H9 (cell line): ENCODE measurements at regions not wholly inside any gene's neighbourhood (a gene's known extent, or its start where the extent isn't known, plus 50 kb on each side); places are given as distances from the start of the nearest gene placed in this dataset.

Source experiments
- DNase-seq: peaks from one replicate; pipeline ENCODE4 v3.0.0-alpha.2; 2017
- H2AFZ ChIP-seq: one replicate; pipeline ENCODE4 v1.6.1; 2013; ENCODE audit warnings: mild to moderate bottlenecking, low read length, control low read depth, moderate library complexity
- H2AK5ac ChIP-seq: 2 replicates; pipeline ENCODE4 v1.6.1; 2013; ENCODE audit warnings: low read length, control low read depth, mixed read lengths; ENCODE audit not compliant: insufficient read length
- H2BK120ac ChIP-seq: one replicate; pipeline ENCODE4 v1.6.1; 2013; ENCODE audit warnings: low read depth, mild to moderate bottlenecking, low read length, control low read depth, inconsistent platforms; ENCODE audit not compliant: poor library complexity, severe bottlenecking
- H2BK12ac ChIP-seq: 2 replicates; pipeline ENCODE4 v1.6.1; 2013; ENCODE audit warnings: low read length, control low read depth, mixed read lengths, low read depth; ENCODE audit not compliant: insufficient read length
- H2BK15ac ChIP-seq: 2 replicates; pipeline ENCODE4 v1.6.1; 2013; ENCODE audit warnings: low read depth, low read length, control low read depth
- H2BK20ac ChIP-seq: one replicate; pipeline ENCODE4 v1.6.1; 2013; ENCODE audit warnings: low read depth, mild to moderate bottlenecking, low read length, control low read depth, inconsistent platforms; ENCODE audit not compliant: poor library complexity, severe bottlenecking
- H2BK5ac ChIP-seq: 2 replicates; pipeline ENCODE4 v1.6.1; 2013; ENCODE audit warnings: low read length, control low read depth, mixed read lengths; ENCODE audit not compliant: insufficient read length
- H3K14ac ChIP-seq: 2 replicates; pipeline ENCODE4 v1.6.1; 2013; ENCODE audit warnings: low read length, control low read depth; ENCODE audit not compliant: insufficient read depth
- H3K18ac ChIP-seq: 2 replicates; pipeline ENCODE4 v1.6.1; 2013; ENCODE audit warnings: low read depth, mild to moderate bottlenecking, mixed read lengths, low read length, control low read depth; ENCODE audit not compliant: insufficient read length
- H3K23ac ChIP-seq: 2 replicates; pipeline ENCODE4 v1.6.1; 2013; ENCODE audit warnings: low read length, control low read depth, mixed read lengths, low read depth; ENCODE audit not compliant: insufficient read length
- H3K23me2 ChIP-seq: 2 replicates; pipeline ENCODE4 v1.6.1; 2013; ENCODE audit warnings: low read depth, mild to moderate bottlenecking, mixed read lengths, low read length, control low read depth; ENCODE audit not compliant: insufficient read length, poor library complexity, severe bottlenecking
- H3K27ac ChIP-seq: 2 replicates; pipeline ENCODE4 v1.5.1; 2013; ENCODE audit warnings: low read length, control low read depth, mixed read lengths, low read depth; ENCODE audit not compliant: insufficient read length
- H3K27me3 ChIP-seq: 2 replicates; pipeline ENCODE4 v1.6.1; 2013; ENCODE audit warnings: low read length, control low read depth, inconsistent platforms; ENCODE audit not compliant: insufficient read depth
- H3K4ac ChIP-seq: 2 replicates; pipeline ENCODE4 v1.6.1; 2013; ENCODE audit warnings: low read depth, mild to moderate bottlenecking, control low read depth, inconsistent platforms, low read length, moderate library complexity
- H3K4me1 ChIP-seq: 2 replicates; pipeline ENCODE4 v1.6.1; 2013; ENCODE audit warnings: low read length, control low read depth, inconsistent platforms; ENCODE audit not compliant: insufficient read depth
- H3K4me2 ChIP-seq: 2 replicates; pipeline ENCODE4 v1.6.1; 2013; ENCODE audit warnings: low read length, control low read depth, mixed read lengths; ENCODE audit not compliant: insufficient read length, insufficient read depth
- H3K56ac ChIP-seq: 2 replicates; pipeline ENCODE4 v1.6.1; 2013; ENCODE audit warnings: low read depth, mild to moderate bottlenecking, mixed read lengths, low read length, control low read depth; ENCODE audit not compliant: insufficient read length
- H3K79me1 ChIP-seq: 2 replicates; pipeline ENCODE4 v1.6.1; 2013; ENCODE audit warnings: low read depth, mild to moderate bottlenecking, moderate library complexity, low read length, control low read depth, inconsistent platforms; ENCODE audit not compliant: insufficient read depth, poor library complexity, severe bottlenecking
- H3K79me2 ChIP-seq: 2 replicates; pipeline ENCODE4 v1.6.1; 2013; ENCODE audit warnings: low read length, control low read depth, inconsistent platforms; ENCODE audit not compliant: insufficient read depth
- H3K9ac ChIP-seq: 2 replicates; pipeline ENCODE4 v1.6.1; 2013; ENCODE audit warnings: low read length, control low read depth, mixed read lengths; ENCODE audit not compliant: insufficient read length; ENCODE audit errors: extremely low read depth
- H3K9me3 ChIP-seq: one replicate; pipeline ENCODE4 v1.6.1; 2013; ENCODE audit warnings: low read depth, low read length, inconsistent platforms; ENCODE audit not compliant: control insufficient read depth
- H3T11ph ChIP-seq: one replicate; pipeline ENCODE4 v1.6.1; 2013; ENCODE audit warnings: mild to moderate bottlenecking, low read length, control low read depth, inconsistent platforms
- H4K20me1 ChIP-seq: one replicate; pipeline ENCODE4 v1.6.1; 2013; ENCODE audit not compliant: control insufficient read depth, insufficient read length, insufficient read depth
- H4K5ac ChIP-seq: 2 replicates; pipeline ENCODE4 v1.6.1; 2013; ENCODE audit warnings: low read depth, mild to moderate bottlenecking, mixed read lengths, low read length, control low read depth; ENCODE audit not compliant: insufficient read length
- H4K8ac ChIP-seq: replicated peaks from 2 replicates; pipeline ENCODE4 v1.6.1; 2013; ENCODE audit warnings: low read length, control low read depth, mixed read lengths, low read depth; ENCODE audit not compliant: insufficient read length
- H4K91ac ChIP-seq: 2 replicates; pipeline ENCODE4 v1.6.1; 2013; ENCODE audit warnings: low read depth, mild to moderate bottlenecking, moderate library complexity, mixed read lengths, low read length, control low read depth; ENCODE audit not compliant: insufficient read length
- H3K27ac Mint-ChIP-seq, 3 experiments: 2 replicates in 2 of 3; 3 replicates in 1 of 3; pipeline ENCODE4 v1.8.0; 2020 to 2021; ENCODE audit warnings: mixed read lengths in 3 of 3, mild to moderate bottlenecking in 1 of 3, moderate library complexity in 1 of 3
- H3K27me3 Mint-ChIP-seq: 2 replicates; pipeline ENCODE4 v1.8.0; 2021; ENCODE audit warnings: low read depth, mild to moderate bottlenecking, moderate library complexity, mixed read lengths
- H3K36me3 Mint-ChIP-seq, 3 experiments: 2 replicates in 2 of 3; 3 replicates in 1 of 3; pipeline ENCODE4 v1.8.0; 2020 to 2021; ENCODE audit warnings: low read depth in 3 of 3, mixed read lengths in 3 of 3; ENCODE audit not compliant: insufficient read depth in 1 of 3
- H3K4me1 Mint-ChIP-seq, 2 experiments: 2 replicates each; pipeline ENCODE4 v1.8.0; 2020; ENCODE audit warnings: mixed read lengths in 2 of 2
- H3K4me3 Mint-ChIP-seq, 2 experiments: 2 replicates in 1 of 2; 3 replicates in 1 of 2; pipeline ENCODE4 v1.8.0; 2020 to 2021; ENCODE audit warnings: mild to moderate bottlenecking in 2 of 2, mixed read lengths in 2 of 2, moderate library complexity in 1 of 2
- H3K9me3 Mint-ChIP-seq, 2 experiments: 2 replicates in 1 of 2; 3 replicates in 1 of 2; pipeline ENCODE4 v1.8.0; 2020; ENCODE audit warnings: mild to moderate bottlenecking in 2 of 2, mixed read lengths in 2 of 2, moderate library complexity in 1 of 2
- CTCF ChIP-seq: fragments of 200-600 bp; sonication (generic); conservative IDR thresholded peaks from 3 replicates; pipeline ENCODE4 v1.8.0; 2021; ENCODE audit warnings: antibody characterized with exemption, mild to moderate bottlenecking

DNA sequence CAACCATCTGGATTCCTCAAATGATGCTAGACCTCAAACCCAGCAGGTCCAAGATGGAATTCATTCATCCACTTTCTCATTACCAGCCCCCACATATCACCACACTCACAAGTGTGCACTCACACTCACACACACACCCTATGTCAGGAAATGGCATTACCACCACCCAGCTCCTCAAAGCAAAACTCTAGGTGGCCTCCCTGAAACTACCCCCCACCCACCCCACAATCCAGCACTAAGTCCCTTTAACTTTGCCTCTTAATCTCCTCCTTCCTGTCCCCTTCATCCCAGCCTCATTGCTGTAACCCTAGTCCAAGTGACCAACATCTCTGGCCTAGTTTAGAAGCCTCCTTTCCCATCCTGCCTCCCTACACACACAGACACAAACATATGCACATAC lies 109.4 kb downstream of the TNFAIP3 start:
- no peak overlapping the region for H2BK12ac ChIP-seq
- Mint-ChIP-seq H3K4me3 (no peak overlapping the region), H3K4me1 (peaks cover 6 to 10% of the 10 kb centered on the region in 2 experiments), H3K27ac (no peak overlapping the region), H3K36me3 (no peaks in the 10 kb centered on the region), H3K9me3 (no peaks in the 10 kb centered on the region; a peak in 1 of 5 replicates), H3K27me3 (no peaks in the 10 kb centered on the region; the same call in 1 of the 2 replicates)
- no peak for DNase-seq
- no peak overlapping the region for H3K4ac ChIP-seq
- no peaks in the 10 kb centered on the region for H3K4me1 ChIP-seq
- no peak overlapping the region for H3K4me2 ChIP-seq
- H3K14ac ChIP-seq = no peak overlapping the region
- no peak overlapping the region for H2BK120ac ChIP-seq
- no peak overlapping the region for H4K5ac ChIP-seq
- no peak overlapping the region for H2BK5ac ChIP-seq
- no peak overlapping the region for H2AK5ac ChIP-seq
- no peak for TF ChIP-seq CTCF
- H3K23ac ChIP-seq = no peak overlapping the region
- H4K91ac ChIP-seq = no peak overlapping the region
- no peaks in the 10 kb centered on the region for H3K79me1 ChIP-seq
- no peak overlapping the region for H2BK20ac ChIP-seq
- H3K9me3 ChIP-seq = no peaks in the 10 kb centered on the region
- no peak overlapping the region for H3K56ac ChIP-seq
- H2BK15ac ChIP-seq = no peak overlapping the region
- H3K23me2 ChIP-seq = no peaks in the 10 kb centered on the region
- no peaks in the 10 kb centered on the region for H4K20me1 ChIP-seq
- H2AFZ ChIP-seq = no peak overlapping the region
- no peak overlapping the region for H3T11ph ChIP-seq
- no peaks in the 10 kb centered on the region for H3K27me3 ChIP-seq
- H3K18ac ChIP-seq = no peak overlapping the region
- H3K27ac ChIP-seq = no peak overlapping the region
- no peak overlapping the region for H3K9ac ChIP-seq
- no peaks in the 10 kb centered on the region for H3K79me2 ChIP-seq
- no peak overlapping the region for H4K8ac ChIP-seq
